Colon (tissue), 2 donors: ENCODE measurements at regions not wholly inside any gene's neighbourhood (a gene's known extent, or its start where the extent isn't known, plus 50 kb on each side); places are given as distances from the start of the nearest gene placed in this dataset.
"Not testable (repeated sequence)": the region's sequence is repeated elsewhere in the genome, so short reads cannot be mapped to it uniquely, and the experiment has no call there.

ENCODE experiments used
- FAIRE-seq: peaks from 2 replicates; lab custom pipeline; 2012; peaks lifted over from hg19 to GRCh38; lab: Jason Lieb, UNC
- donor health status: control.
- donor health status: control.

- FAIRE-seq = no peak
Observed at GRCh38 chr21:28069450-28069923, 923.2 kb downstream of the LTN1 start.

GRCh38 chr21:28068455-28069358, 924.0 kb downstream of the LTN1 start:
- FAIRE-seq = no peak

GRCh38 chr21:28066596-28067387, 925.9 kb downstream of the LTN1 start:
- no peak for FAIRE-seq

- FAIRE-seq = no peak
Observed at GRCh38 chr21:28066076-28066475, 926.6 kb downstream of the LTN1 start.

GRCh38 chr21:28063241-28064216, 929.1 kb downstream of the LTN1 start:
- FAIRE-seq = no peak

GRCh38 chr21:28052956-28053355, 939.7 kb downstream of the LTN1 start:
- FAIRE-seq = not testable (repeated sequence)

GRCh38 chr21:28051649-28052048, 941.0 kb downstream of the LTN1 start:
- peak; percentile 84 for FAIRE-seq

- not testable (repeated sequence) for FAIRE-seq
Observed at GRCh38 chr21:28035692-28036091, 957.0 kb downstream of the LTN1 start.

- peak; percentile 91 for FAIRE-seq
Observed at GRCh38 chr21:28034916-28035315, 957.8 kb downstream of the LTN1 start.

GRCh38 chr21:28034334-28034733, 958.3 kb downstream of the LTN1 start:
- not testable (repeated sequence) for FAIRE-seq

GRCh38 chr21:28032652-28033051, 960.0 kb downstream of the LTN1 start:
- not testable (repeated sequence) for FAIRE-seq

- FAIRE-seq = not testable (repeated sequence)
Observed at GRCh38 chr21:28031066-28031465, 961.6 kb downstream of the LTN1 start.

- no peak for FAIRE-seq
Observed at GRCh38 chr21:28025111-28025510, 967.6 kb downstream of the LTN1 start.

- no peak for FAIRE-seq
Observed at GRCh38 chr21:28018741-28019669, 973.7 kb downstream of the LTN1 start.

- FAIRE-seq = no peak
Observed at GRCh38 chr21:28018213-28018612, 974.5 kb downstream of the LTN1 start.

- no peak for FAIRE-seq
Observed at GRCh38 chr21:28016571-28016970, 976.1 kb downstream of the LTN1 start.

GRCh38 chr21:28013123-28013522, 979.6 kb downstream of the LTN1 start:
- not testable (repeated sequence) for FAIRE-seq

- not testable (repeated sequence) for FAIRE-seq
Observed at GRCh38 chr21:28011970-28012369, 980.7 kb downstream of the LTN1 start.

GRCh38 chr21:28008245-28008644, 984.4 kb downstream of the LTN1 start:
- FAIRE-seq = not testable (repeated sequence)

GRCh38 chr21:28003627-28004026, 989.0 kb downstream of the LTN1 start:
- peak; percentile 87 for FAIRE-seq
